ENCODE measurements at regions not wholly inside any gene's neighbourhood (a gene's known extent, or its start where the extent isn't known, plus 50 kb on each side); places are given as distances from the start of the nearest gene placed in this dataset.

DNA sequence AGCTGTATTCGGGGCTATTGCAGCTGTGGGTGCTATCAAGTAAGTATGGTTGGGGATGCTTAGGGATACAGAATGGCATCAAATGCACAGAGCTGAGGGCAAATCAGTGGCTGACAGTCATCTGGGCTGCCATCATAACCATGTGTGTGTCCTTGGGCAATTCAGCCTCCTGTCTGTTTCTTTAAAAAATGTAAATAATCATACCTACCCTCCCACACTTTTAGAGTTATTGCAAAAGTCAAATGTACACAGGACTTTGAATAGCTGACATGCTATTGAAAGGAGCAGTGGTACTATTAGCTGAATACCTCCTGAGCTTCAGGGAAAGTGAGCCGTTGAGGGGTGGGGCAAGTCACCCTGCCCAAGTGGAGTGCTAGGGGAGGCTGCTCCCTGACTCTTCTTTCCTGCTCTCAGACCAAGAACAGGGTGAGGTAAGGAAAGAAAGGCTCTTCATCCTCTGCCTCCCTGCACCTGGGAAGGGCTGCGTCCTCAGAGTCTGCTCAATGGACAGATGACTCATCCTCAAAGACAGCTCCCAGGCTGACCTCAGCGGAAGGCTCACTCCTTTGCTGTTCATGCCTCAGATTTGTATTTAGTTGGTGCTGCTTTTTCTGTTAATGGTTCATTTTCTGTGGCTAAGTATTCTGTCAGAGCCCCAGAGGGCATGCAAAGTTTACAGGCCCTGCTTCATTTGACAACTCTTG is 54.9 kb upstream of the BZW1 start:
- Mint-ChIP-seq H3K4me3 (no peak overlapping the region), H3K27ac (peak overlapping the region in 1 of 3 experiments; percentile 28; a peak in 1 of 7 replicates), H3K36me3 (ENCODE audit: insufficient read depth in 1 of 3, low read depth in 3 of 3) (no peaks in the 10 kb centered on the region), H3K9me3 (no peaks in the 10 kb centered on the region), H3K4me1 (peaks cover 12 to 15% of the 10 kb centered on the region in 2 experiments; a peak in 3 of 4 replicates), H3K27me3 (ENCODE audit: low read depth) (peaks cover 2% of the 10 kb centered on the region)
- no peak overlapping the region for H4K8ac ChIP-seq (replicated peaks; ENCODE audit: insufficient read length, low read depth, low read length)
- whole genome bisulfite sequencing (ENCODE audit: extremely low coverage, insufficient read length, low lambda C conversion rate): no CpG with 5 or more reads among the region's 4 CpGs
- H3K79me2 ChIP-seq (ENCODE audit: insufficient read depth, low read length): no peaks in the 10 kb centered on the region
- no peaks in the 10 kb centered on the region; the same call in 1 of the 2 replicates for H3K4me1 ChIP-seq (ENCODE audit: insufficient read depth, low read length)
- H2BK20ac ChIP-seq (ENCODE audit: low read depth, low read length, poor library complexity, severe bottlenecking): no peak overlapping the region
- H4K20me1 ChIP-seq (ENCODE audit: control insufficient read depth, insufficient read depth, insufficient read length): no peaks in the 10 kb centered on the region
- TF ChIP-seq, protein P1, sequence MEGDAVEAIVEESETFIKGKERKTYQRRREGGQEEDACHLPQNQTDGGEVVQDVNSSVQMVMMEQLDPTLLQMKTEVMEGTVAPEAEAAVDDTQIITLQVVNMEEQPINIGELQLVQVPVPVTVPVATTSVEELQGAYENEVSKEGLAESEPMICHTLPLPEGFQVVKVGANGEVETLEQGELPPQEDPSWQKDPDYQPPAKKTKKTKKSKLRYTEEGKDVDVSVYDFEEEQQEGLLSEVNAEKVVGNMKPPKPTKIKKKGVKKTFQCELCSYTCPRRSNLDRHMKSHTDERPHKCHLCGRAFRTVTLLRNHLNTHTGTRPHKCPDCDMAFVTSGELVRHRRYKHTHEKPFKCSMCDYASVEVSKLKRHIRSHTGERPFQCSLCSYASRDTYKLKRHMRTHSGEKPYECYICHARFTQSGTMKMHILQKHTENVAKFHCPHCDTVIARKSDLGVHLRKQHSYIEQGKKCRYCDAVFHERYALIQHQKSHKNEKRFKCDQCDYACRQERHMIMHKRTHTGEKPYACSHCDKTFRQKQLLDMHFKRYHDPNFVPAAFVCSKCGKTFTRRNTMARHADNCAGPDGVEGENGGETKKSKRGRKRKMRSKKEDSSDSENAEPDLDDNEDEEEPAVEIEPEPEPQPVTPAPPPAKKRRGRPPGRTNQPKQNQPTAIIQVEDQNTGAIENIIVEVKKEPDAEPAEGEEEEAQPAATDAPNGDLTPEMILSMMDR (conservative IDR thresholded peaks at IDR 0.05): no peak
- no peak overlapping the region for H3K4me2 ChIP-seq (ENCODE audit: insufficient read depth, insufficient read length, low read length)
- H2BK120ac ChIP-seq (ENCODE audit: low read depth, low read length, poor library complexity, severe bottlenecking): no peak overlapping the region
- no peak overlapping the region for H3K4ac ChIP-seq (ENCODE audit: low read depth, low read length)
- H3K27ac ChIP-seq (ENCODE audit: insufficient read length, low read depth, low read length): no peak overlapping the region
- H3K27me3 ChIP-seq (ENCODE audit: insufficient read depth, low read length): no peaks in the 10 kb centered on the region
- H2AFZ ChIP-seq (ENCODE audit: low read length): no peak overlapping the region
- H3K79me1 ChIP-seq (ENCODE audit: insufficient read depth, low read depth, low read length, poor library complexity, severe bottlenecking): no peaks in the 10 kb centered on the region
- H3K18ac ChIP-seq (ENCODE audit: insufficient read length, low read depth, low read length): no peak overlapping the region
- H3K23me2 ChIP-seq (ENCODE audit: insufficient read length, low read depth, low read length, poor library complexity, severe bottlenecking): no peaks in the 10 kb centered on the region
- H3K56ac ChIP-seq (ENCODE audit: insufficient read length, low read depth, low read length): no peak overlapping the region
- H3K9me3 ChIP-seq (ENCODE audit: control insufficient read depth, low read depth, low read length): no peaks in the 10 kb centered on the region
- no peak overlapping the region for H2BK12ac ChIP-seq (ENCODE audit: insufficient read length, low read depth, low read length)
- H2AK5ac ChIP-seq (ENCODE audit: insufficient read length, low read length): no peak overlapping the region
- H2BK15ac ChIP-seq (ENCODE audit: low read depth, low read length): no peak overlapping the region
- peak; percentile 41 for DNase-seq
- no peak overlapping the region for H4K91ac ChIP-seq (ENCODE audit: insufficient read length, low read depth, low read length)
- H2BK5ac ChIP-seq (ENCODE audit: insufficient read length, low read length): no peak overlapping the region
- H3K23ac ChIP-seq (ENCODE audit: insufficient read length, low read depth, low read length): no peak overlapping the region
- no peak overlapping the region for H3T11ph ChIP-seq (ENCODE audit: low read length)
- no peak overlapping the region for H3K9ac ChIP-seq (ENCODE audit: extremely low read depth, insufficient read length, low read length)
- no peak overlapping the region for H4K5ac ChIP-seq (ENCODE audit: insufficient read length, low read depth, low read length)
- H3K14ac ChIP-seq (ENCODE audit: insufficient read depth, low read length): no peak overlapping the region

All from H9 (cell line).